ENCODE measurements at regions not wholly inside any gene's neighbourhood (a gene's known extent, or its start where the extent isn't known, plus 50 kb on each side); places are given as distances from the start of the nearest gene placed in this dataset.

- Histone ChIP-seq H2AFZ (ENCODE audit: control insufficient read depth, low read depth, low read length) (no peak overlapping the region), H3K27me3 (replicated peaks in 1 of 2; ENCODE audit: control insufficient read depth in 2 of 2, insufficient read depth in 2 of 2, low read length in 1 of 2) (no peaks in the 10 kb centered on the region; a peak in 1 of 4 replicates), H3K4me3 (no peak overlapping the region), H4K20me1 (ENCODE audit: control insufficient read depth, insufficient read depth) (no peaks in the 10 kb centered on the region), H3K9ac (ENCODE audit: control insufficient read depth, insufficient read depth, low read length) (no peak overlapping the region), H3K4me1 (ENCODE audit: control insufficient read depth, insufficient read depth, low read length) (no peaks in the 10 kb centered on the region), H3K4me2 (ENCODE audit: control insufficient read depth, insufficient read depth) (no peak overlapping the region), H3K79me2 (ENCODE audit: control insufficient read depth, insufficient read depth, low read length) (no peaks in the 10 kb centered on the region), H3K36me3 (ENCODE audit: control insufficient read depth in 2 of 2, insufficient read depth in 2 of 2, low read length in 1 of 2) (no peaks in the 10 kb centered on the region), H3K9me3 (replicated peaks; ENCODE audit: control insufficient read depth, insufficient read depth, low read length) (peaks cover 2% of the 10 kb centered on the region; the same call in 2 of the 3 replicates), H3K27ac (ENCODE audit: control insufficient read depth, insufficient read depth) (no peak overlapping the region)
- RAD21 ChIA-PET (ENCODE audit: unreplicated experiment) = no interaction called here
- intact Hi-C loops (cut with micrococcal nuclease; ENCODE audit: unreplicated experiment) = no loop called here
- DNase-seq (ENCODE audit: low read depth, low spot score) = no peak
- 9% methylated on average over 1 of the region's 1 CpG for WGBS (ENCODE audit: insufficient coverage, insufficient replicate concordance, low lambda C conversion rate, missing lambda C conversion rate)
- ATAC-seq = no peak
- TF ChIP-seq BCLAF1 (IDR thresholded peaks at IDR 0.05) (no peak), TBL1XR1 (IDR thresholded peaks at IDR 0.05; ENCODE audit: low read depth, low read length) (no peak), SUPT20H (IDR thresholded peaks at IDR 0.05; ENCODE audit: borderline replicate concordance, control insufficient read depth, low read depth, low read length) (no peak), CTCF (IDR thresholded peaks at IDR 0.05 in 2 of 3, conservative IDR thresholded peaks at IDR 0.05 in 1 of 3; ENCODE audit: control insufficient read depth in 2 of 3, extremely low read depth in 1 of 3, insufficient read depth in 1 of 3, low read depth in 3 of 3, low read length in 3 of 3) (no peak), ZSCAN29 (IDR thresholded peaks at IDR 0.05) (no peak), FOS (IDR thresholded peaks at IDR 0.05; ENCODE audit: borderline replicate concordance, extremely low read depth, insufficient read length) (no peak), PAX5 (IDR thresholded peaks at IDR 0.05; ENCODE audit: borderline replicate concordance, low read depth, low read length) (no peak), BRCA1 (IDR thresholded peaks at IDR 0.05; ENCODE audit: low read depth, low read length) (no peak), RAD51 (IDR thresholded peaks at IDR 0.05) (no peak), NFIC (IDR thresholded peaks at IDR 0.05; ENCODE audit: low read depth, low read length) (no peak), MXI1 (IDR thresholded peaks at IDR 0.05; ENCODE audit: low read depth, low read length) (no peak), SMC3 (IDR thresholded peaks at IDR 0.05; ENCODE audit: borderline replicate concordance, low read length) (no peak)
- TF ChIP-seq, protein P1, sequence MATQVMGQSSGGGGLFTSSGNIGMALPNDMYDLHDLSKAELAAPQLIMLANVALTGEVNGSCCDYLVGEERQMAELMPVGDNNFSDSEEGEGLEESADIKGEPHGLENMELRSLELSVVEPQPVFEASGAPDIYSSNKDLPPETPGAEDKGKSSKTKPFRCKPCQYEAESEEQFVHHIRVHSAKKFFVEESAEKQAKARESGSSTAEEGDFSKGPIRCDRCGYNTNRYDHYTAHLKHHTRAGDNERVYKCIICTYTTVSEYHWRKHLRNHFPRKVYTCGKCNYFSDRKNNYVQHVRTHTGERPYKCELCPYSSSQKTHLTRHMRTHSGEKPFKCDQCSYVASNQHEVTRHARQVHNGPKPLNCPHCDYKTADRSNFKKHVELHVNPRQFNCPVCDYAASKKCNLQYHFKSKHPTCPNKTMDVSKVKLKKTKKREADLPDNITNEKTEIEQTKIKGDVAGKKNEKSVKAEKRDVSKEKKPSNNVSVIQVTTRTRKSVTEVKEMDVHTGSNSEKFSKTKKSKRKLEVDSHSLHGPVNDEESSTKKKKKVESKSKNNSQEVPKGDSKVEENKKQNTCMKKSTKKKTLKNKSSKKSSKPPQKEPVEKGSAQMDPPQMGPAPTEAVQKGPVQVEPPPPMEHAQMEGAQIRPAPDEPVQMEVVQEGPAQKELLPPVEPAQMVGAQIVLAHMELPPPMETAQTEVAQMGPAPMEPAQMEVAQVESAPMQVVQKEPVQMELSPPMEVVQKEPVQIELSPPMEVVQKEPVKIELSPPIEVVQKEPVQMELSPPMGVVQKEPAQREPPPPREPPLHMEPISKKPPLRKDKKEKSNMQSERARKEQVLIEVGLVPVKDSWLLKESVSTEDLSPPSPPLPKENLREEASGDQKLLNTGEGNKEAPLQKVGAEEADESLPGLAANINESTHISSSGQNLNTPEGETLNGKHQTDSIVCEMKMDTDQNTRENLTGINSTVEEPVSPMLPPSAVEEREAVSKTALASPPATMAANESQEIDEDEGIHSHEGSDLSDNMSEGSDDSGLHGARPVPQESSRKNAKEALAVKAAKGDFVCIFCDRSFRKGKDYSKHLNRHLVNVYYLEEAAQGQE (IDR thresholded peaks at IDR 0.05; ENCODE audit: low read depth, low read length) = no peak
- TF ChIP-seq, protein P2, sequence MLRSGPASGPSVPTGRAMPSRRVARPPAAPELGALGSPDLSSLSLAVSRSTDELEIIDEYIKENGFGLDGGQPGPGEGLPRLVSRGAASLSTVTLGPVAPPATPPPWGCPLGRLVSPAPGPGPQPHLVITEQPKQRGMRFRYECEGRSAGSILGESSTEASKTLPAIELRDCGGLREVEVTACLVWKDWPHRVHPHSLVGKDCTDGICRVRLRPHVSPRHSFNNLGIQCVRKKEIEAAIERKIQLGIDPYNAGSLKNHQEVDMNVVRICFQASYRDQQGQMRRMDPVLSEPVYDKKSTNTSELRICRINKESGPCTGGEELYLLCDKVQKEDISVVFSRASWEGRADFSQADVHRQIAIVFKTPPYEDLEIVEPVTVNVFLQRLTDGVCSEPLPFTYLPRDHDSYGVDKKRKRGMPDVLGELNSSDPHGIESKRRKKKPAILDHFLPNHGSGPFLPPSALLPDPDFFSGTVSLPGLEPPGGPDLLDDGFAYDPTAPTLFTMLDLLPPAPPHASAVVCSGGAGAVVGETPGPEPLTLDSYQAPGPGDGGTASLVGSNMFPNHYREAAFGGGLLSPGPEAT (IDR thresholded peaks at IDR 0.05; ENCODE audit: low read depth) = no peak
- CTCF ChIA-PET = interaction anchor here (0.6 kb wide), 1 partner anchor 15 kb away, joined by 4 read pairs; no protein-coding TSS in a partner anchor
- FAIRE-seq = no peak
- in situ Hi-C loops (cut with MboI) = no loop called here
- SMC1A ChIA-PET (ENCODE audit: uncharacterized antibody, unreplicated experiment) = no interaction called here
- POLR2A ChIA-PET = no interaction called here
- BruUV-seq (replicated peaks) = no TSS peak
These were observed 60.4 kb upstream of the ZBED5 start for GRCh38 chr11:10918275-10918674.
